Right atrium auricular region (tissue), 2 donors: ENCODE measurements at regions not wholly inside any gene's neighbourhood (a gene's known extent, or its start where the extent isn't known, plus 50 kb on each side); places are given as distances from the start of the nearest gene placed in this dataset.

Experiments
- DNase-seq: peaks from one replicate; pipeline ENCODE4 v3.0.0-alpha.2; 2019; ENCODE audit warnings: low spot score
- H3K27ac ChIP-seq, 2 donors: fragments of 200-600 bp; sonication (generic); 1 replicate in 1 of 2; 2 replicates in 1 of 2; pipeline ENCODE4 v1.5.1; 2016 to 2019
- H3K27me3 ChIP-seq, 2 donors: fragments of 200-600 bp; sonication (generic); one replicate each; pipeline versions ENCODE4 v1.5.1 to v1.6.0; 2017 to 2019
- H3K36me3 ChIP-seq: fragments of 200-600 bp; sonication (generic); one replicate; pipeline ENCODE4 v1.5.1; 2016
- H3K4me1 ChIP-seq, 2 donors: fragments of 200-600 bp; sonication (generic); one replicate each; pipeline versions ENCODE4 v1.5.1 to v1.6.0; 2017 to 2019
- H3K4me3 ChIP-seq, 2 donors: fragments of 200-600 bp; sonication (generic); 1 replicate in 1 of 2; 2 replicates in 1 of 2; pipeline ENCODE4 v1.5.1; 2017 to 2019; ENCODE audit warnings: mild to moderate bottlenecking in 1 of 2, moderate library complexity in 1 of 2
- H3K9me3 ChIP-seq, 2 donors: fragments of 200-600 bp; sonication (generic); one replicate each; pipeline ENCODE4 v1.5.1; 2019
- TF ChIP-seq, protein P1 (sequence below), 2 donors: fragments of 200-600 bp; sonication (generic); IDR thresholded peaks; one replicate each; pipeline ENCODE4 v1.5.1; 2019; ENCODE audit warnings: antibody characterized with exemption in 2 of 2

DNA sequence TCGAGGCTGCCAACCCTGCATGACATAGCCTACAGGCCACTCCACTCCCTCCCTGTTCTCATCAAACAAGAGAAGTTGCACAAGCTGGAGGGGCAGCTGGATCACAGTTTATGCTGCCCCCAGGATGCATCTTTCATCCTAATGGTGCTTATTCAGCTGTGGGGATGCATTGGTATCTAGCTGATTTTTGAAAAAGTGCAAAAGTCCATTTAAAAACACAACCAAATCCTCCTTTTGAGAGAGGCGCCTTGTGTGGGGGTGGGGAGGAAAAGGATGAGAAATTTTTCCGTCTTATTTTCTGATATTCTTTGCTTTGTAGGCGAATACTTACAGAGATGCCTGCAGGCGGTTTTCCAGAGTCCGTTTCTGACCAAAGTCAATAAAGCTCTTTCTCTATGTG lies 276.4 kb upstream of the BOD1L1 start:
- Histone ChIP-seq H3K27ac (no peak overlapping the region), H3K27me3 (no peaks in the 10 kb centered on the region), H3K36me3 (no peaks in the 10 kb centered on the region), H3K4me1 (no peaks in the 10 kb centered on the region), H3K4me3 (no peak overlapping the region), H3K9me3 (no peaks in the 10 kb centered on the region)
- no peak for DNase-seq
- TF ChIP-seq, protein P1, sequence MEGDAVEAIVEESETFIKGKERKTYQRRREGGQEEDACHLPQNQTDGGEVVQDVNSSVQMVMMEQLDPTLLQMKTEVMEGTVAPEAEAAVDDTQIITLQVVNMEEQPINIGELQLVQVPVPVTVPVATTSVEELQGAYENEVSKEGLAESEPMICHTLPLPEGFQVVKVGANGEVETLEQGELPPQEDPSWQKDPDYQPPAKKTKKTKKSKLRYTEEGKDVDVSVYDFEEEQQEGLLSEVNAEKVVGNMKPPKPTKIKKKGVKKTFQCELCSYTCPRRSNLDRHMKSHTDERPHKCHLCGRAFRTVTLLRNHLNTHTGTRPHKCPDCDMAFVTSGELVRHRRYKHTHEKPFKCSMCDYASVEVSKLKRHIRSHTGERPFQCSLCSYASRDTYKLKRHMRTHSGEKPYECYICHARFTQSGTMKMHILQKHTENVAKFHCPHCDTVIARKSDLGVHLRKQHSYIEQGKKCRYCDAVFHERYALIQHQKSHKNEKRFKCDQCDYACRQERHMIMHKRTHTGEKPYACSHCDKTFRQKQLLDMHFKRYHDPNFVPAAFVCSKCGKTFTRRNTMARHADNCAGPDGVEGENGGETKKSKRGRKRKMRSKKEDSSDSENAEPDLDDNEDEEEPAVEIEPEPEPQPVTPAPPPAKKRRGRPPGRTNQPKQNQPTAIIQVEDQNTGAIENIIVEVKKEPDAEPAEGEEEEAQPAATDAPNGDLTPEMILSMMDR (IDR thresholded peaks at IDR 0.05), result no peak

DNA sequence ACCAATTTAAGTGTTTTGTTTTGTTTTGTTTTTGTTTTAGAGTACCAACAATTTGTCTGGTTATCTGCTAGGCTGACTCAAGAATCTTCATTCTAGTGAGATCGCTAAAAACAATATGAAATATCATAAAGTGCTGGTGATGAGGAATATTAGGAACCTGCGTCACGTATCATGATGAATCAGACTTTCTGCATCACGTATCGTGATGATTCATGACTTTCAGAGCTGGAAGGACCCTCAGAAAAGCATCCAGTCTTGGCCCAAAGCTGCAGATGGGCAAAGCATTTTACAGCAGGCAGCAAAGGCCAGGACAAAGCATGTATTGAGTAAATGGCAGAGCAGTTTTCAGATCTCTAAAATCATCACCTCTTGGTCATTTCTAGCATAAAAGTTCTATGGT lies 278.0 kb upstream of the BOD1L1 start:
- Histone ChIP-seq H3K9me3 (no peaks in the 10 kb centered on the region), H3K27ac (no peak overlapping the region), H3K27me3 (no peaks in the 10 kb centered on the region), H3K4me1 (no peaks in the 10 kb centered on the region), H3K4me3 (no peak overlapping the region), H3K36me3 (no peaks in the 10 kb centered on the region)
- TF ChIP-seq, protein P1 (IDR thresholded peaks at IDR 0.05), result no peak
- DNase-seq, result no peak

DNA sequence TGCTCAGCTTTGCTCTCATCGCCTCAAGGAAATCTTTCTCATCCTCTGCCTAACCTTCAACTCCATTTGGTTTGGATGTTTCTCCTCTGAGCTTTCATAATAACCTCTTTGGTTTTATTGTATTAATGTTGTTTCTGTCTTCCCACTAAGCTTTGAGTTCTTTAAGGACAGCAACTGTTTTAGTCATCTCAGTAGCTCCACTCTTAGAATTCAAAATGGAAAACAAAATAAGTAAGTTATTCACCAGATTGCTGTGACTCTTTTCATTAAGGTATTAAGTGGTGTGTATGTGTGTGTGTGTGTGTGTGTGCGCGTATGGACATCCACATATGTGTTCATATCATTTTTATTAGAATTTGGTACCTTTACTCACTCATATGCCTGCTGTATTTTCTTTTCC lies 279.2 kb upstream of the BOD1L1 start:
- no peak overlapping the region for H3K27ac ChIP-seq
- H3K36me3 ChIP-seq, result no peaks in the 10 kb centered on the region
- no peak overlapping the region for H3K4me3 ChIP-seq
- TF ChIP-seq, protein P1 (IDR thresholded peaks at IDR 0.05), result no peak
- H3K4me1 ChIP-seq, result no peaks in the 10 kb centered on the region
- DNase-seq, result no peak
- H3K9me3 ChIP-seq, result no peaks in the 10 kb centered on the region
- H3K27me3 ChIP-seq, result no peaks in the 10 kb centered on the region

DNA sequence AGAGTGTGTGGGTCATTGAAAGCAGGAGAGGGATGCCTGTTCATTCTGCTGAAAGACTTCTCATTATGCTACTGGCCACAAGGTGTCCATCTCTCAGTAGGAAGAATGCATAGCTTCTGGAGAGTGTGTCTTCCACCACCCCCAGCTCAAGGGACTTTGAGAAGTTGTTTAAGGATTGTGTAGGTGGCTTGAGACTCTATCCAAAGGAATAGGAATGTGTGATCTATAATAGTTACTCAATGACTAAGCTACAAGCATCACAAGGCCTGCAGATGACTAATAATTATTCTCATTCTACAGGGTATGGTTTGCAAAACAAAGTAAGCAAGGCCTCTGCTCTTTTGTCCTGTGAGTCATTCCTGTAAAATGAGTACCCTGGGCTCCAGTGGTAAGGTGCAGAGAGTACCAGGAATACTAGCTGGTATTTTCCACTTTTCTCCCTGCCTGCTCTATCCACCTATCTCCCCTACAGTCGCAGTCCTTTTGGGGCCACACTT lies 279.8 kb upstream of the BOD1L1 start:
- no peaks in the 10 kb centered on the region for H3K27me3 ChIP-seq
- H3K27ac ChIP-seq, result no peak overlapping the region
- H3K4me1 ChIP-seq, result no peaks in the 10 kb centered on the region
- no peak for DNase-seq
- H3K36me3 ChIP-seq, result no peaks in the 10 kb centered on the region
- TF ChIP-seq, protein P1 (IDR thresholded peaks at IDR 0.05), result peak in 1 of 2 donors; percentile 36
- H3K9me3 ChIP-seq, result no peaks in the 10 kb centered on the region
- no peak overlapping the region for H3K4me3 ChIP-seq

DNA sequence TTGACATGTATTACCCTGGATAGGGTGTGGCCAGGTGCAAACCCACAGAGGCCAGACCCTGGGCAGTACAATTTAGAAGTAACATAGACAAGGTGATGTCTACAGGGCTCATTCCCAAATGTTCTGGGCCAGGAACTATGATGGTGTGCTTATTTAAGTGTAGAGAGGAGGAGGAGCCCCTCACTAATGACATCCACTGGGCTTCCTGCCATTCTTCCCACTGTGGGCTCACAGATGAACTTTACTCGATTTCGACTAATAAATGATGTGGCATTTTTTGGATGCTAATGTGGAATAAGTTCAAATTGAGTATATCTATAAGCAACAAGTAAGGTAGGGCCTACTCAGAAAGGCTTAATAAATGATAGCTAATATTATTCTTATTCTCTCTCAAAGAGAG lies 280.9 kb upstream of the BOD1L1 start:
- Histone ChIP-seq H3K27ac (no peak overlapping the region), H3K9me3 (no peaks in the 10 kb centered on the region), H3K27me3 (no peaks in the 10 kb centered on the region), H3K4me3 (no peak overlapping the region), H3K4me1 (no peaks in the 10 kb centered on the region), H3K36me3 (no peaks in the 10 kb centered on the region)
- TF ChIP-seq, protein P1 (IDR thresholded peaks at IDR 0.05), result no peak
- DNase-seq, result no peak

DNA sequence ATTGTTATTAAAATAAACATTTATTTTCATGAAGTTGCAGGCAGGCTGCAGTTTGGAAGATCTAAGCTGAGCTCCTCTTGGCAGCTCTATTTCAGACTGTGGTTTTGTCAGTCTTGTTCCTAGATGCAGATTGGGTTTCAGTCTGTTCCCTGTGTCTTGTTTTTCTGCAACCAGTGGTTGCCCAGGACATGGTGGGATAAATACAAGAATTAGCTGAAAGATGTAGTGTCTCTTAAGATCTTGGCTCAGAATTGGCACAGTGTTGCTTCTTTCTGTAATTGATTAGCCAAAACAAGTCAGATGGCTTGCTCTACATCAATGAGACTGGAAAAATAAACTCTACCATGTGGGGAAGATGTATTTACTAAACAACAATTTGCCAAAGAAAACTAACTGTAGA lies 283.0 kb upstream of the BOD1L1 start:
- Histone ChIP-seq H3K36me3 (no peaks in the 10 kb centered on the region), H3K27ac (no peak overlapping the region), H3K4me1 (no peaks in the 10 kb centered on the region), H3K27me3 (no peaks in the 10 kb centered on the region), H3K9me3 (no peaks in the 10 kb centered on the region), H3K4me3 (no peak overlapping the region)
- no peak for DNase-seq
- TF ChIP-seq, protein P1 (IDR thresholded peaks at IDR 0.05), result no peak
